ENCODE measurements at regions not wholly inside any gene's neighbourhood (a gene's known extent, or its start where the extent isn't known, plus 50 kb on each side); places are given as distances from the start of the nearest gene placed in this dataset.

GRCh38 chr6:108791700-108792099, 56.5 kb upstream of the ARMC2 start:
- Mint-ChIP-seq H3K27ac (ENCODE audit: unreplicated experiment) (no peak overlapping the region), H3K4me1 (ENCODE audit: low read depth, unreplicated experiment) (peaks cover 9% of the 10 kb centered on the region), H3K27me3 (ENCODE audit: insufficient read depth, unreplicated experiment) (no peaks in the 10 kb centered on the region), H3K9me3 (ENCODE audit: unreplicated experiment) (peaks cover 10% of the 10 kb centered on the region), H3K36me3 (ENCODE audit: insufficient read depth, unreplicated experiment) (no peaks in the 10 kb centered on the region), H3K4me3 (ENCODE audit: unreplicated experiment) (no peak overlapping the region)
- no peak for TF ChIP-seq CTCF (IDR thresholded peaks at IDR 0.05; ENCODE audit: insufficient read depth in 1 of 2, low read depth in 1 of 2, low read length in 1 of 2, severe bottlenecking in 1 of 2, unreplicated experiment in 1 of 2)
- H3K9me3 ChIP-seq = peaks cover 6% of the 10 kb centered on the region; the same call in 1 of the 2 replicates
- H3K4me3 ChIP-seq (ENCODE audit: low read depth, low read length) = no peak overlapping the region
- CTCF ChIA-PET = no interaction called here
- no TSS peak for BruUV-seq (replicated peaks)
- POLR2A ChIA-PET = no interaction called here
- no peak for DNase-seq
- no peaks in the 10 kb centered on the region for H3K27me3 ChIP-seq (replicated peaks; ENCODE audit: control insufficient read depth, insufficient read depth, low read length)
- intact Hi-C loops (cut with micrococcal nuclease; ENCODE audit: unreplicated experiment) = no loop called here
- H3K36me3 ChIP-seq (ENCODE audit: control insufficient read depth, insufficient read depth, low read length) = no peaks in the 10 kb centered on the region
- peaks cover 21% of the 10 kb centered on the region for H3K4me1 ChIP-seq

- CTCF ChIA-PET = no interaction called here
- Mint-ChIP-seq H3K27me3 (ENCODE audit: insufficient read depth, unreplicated experiment) (no peaks in the 10 kb centered on the region), H3K27ac (ENCODE audit: unreplicated experiment) (no peak overlapping the region), H3K4me1 (ENCODE audit: low read depth, unreplicated experiment) (peaks cover 19% of the 10 kb centered on the region), H3K36me3 (ENCODE audit: insufficient read depth, unreplicated experiment) (no peaks in the 10 kb centered on the region), H3K4me3 (ENCODE audit: unreplicated experiment) (no peak overlapping the region), H3K9me3 (ENCODE audit: unreplicated experiment) (peaks cover 5% of the 10 kb centered on the region)
- Histone ChIP-seq H3K9me3 (peaks cover 6% of the 10 kb centered on the region; the same call in 1 of the 2 replicates), H3K4me3 (ENCODE audit: low read depth, low read length) (no peak overlapping the region), H3K36me3 (ENCODE audit: control insufficient read depth, insufficient read depth, low read length) (no peaks in the 10 kb centered on the region), H3K27me3 (replicated peaks; ENCODE audit: control insufficient read depth, insufficient read depth, low read length) (no peaks in the 10 kb centered on the region), H3K4me1 (peaks cover 38% of the 10 kb centered on the region)
- no peak for TF ChIP-seq CTCF (IDR thresholded peaks at IDR 0.05; ENCODE audit: insufficient read depth in 1 of 2, low read depth in 1 of 2, low read length in 1 of 2, severe bottlenecking in 1 of 2, unreplicated experiment in 1 of 2)
- no peak for DNase-seq
- intact Hi-C loops (cut with micrococcal nuclease; ENCODE audit: unreplicated experiment) = no loop called here
- no TSS peak for BruUV-seq (replicated peaks)
- POLR2A ChIA-PET = no interaction called here
Observed at GRCh38 chr6:108793516-108794251, 54.5 kb upstream of the ARMC2 start.

GRCh38 chr6:108795122-108795521, 53.1 kb upstream of the ARMC2 start:
- ChIA-PET CTCF (no interaction called here), POLR2A (no interaction called here)
- TF ChIP-seq CTCF (IDR thresholded peaks at IDR 0.05; ENCODE audit: insufficient read depth in 1 of 2, low read depth in 1 of 2, low read length in 1 of 2, severe bottlenecking in 1 of 2, unreplicated experiment in 1 of 2) = no peak
- H3K9me3 Mint-ChIP-seq (ENCODE audit: unreplicated experiment) = no peaks in the 10 kb centered on the region
- H3K36me3 Mint-ChIP-seq (ENCODE audit: insufficient read depth, unreplicated experiment) = no peaks in the 10 kb centered on the region
- H3K27ac Mint-ChIP-seq (ENCODE audit: unreplicated experiment) = peak overlapping the region; percentile 52
- DNase-seq = peak in 1 of 2 experiments; percentile 22
- Histone ChIP-seq H3K27me3 (replicated peaks; ENCODE audit: control insufficient read depth, insufficient read depth, low read length) (no peaks in the 10 kb centered on the region), H3K9me3 (peaks cover 6% of the 10 kb centered on the region; the same call in 1 of the 2 replicates), H3K4me3 (ENCODE audit: low read depth, low read length) (no peak overlapping the region), H3K4me1 (peaks cover 40% of the 10 kb centered on the region), H3K36me3 (ENCODE audit: control insufficient read depth, insufficient read depth, low read length) (no peaks in the 10 kb centered on the region)
- peak overlapping the region; percentile 2 for H3K4me3 Mint-ChIP-seq (ENCODE audit: unreplicated experiment)
- no peaks in the 10 kb centered on the region for H3K27me3 Mint-ChIP-seq (ENCODE audit: insufficient read depth, unreplicated experiment)
- intact Hi-C loops (cut with micrococcal nuclease; ENCODE audit: unreplicated experiment) = loop anchor here (5.0 kb wide), 1 partner anchor 42 kb away; no protein-coding TSS in a partner anchor
- no TSS peak for BruUV-seq (replicated peaks)
- peaks cover 23% of the 10 kb centered on the region for H3K4me1 Mint-ChIP-seq (ENCODE audit: low read depth, unreplicated experiment)

Data from Caco-2 (cell line).